MM.1S (cell line): ENCODE measurements at regions not wholly inside any gene's neighbourhood (a gene's known extent, or its start where the extent isn't known, plus 50 kb on each side); places are given as distances from the start of the nearest gene placed in this dataset.

ENCODE experiments used
- EZH2 ChIP-seq: fragments of 300-600 bp; sonication (generic); optimal IDR thresholded peaks from 2 replicates; pipeline ENCODE3; 2017; ENCODE audit warnings: low read depth, mild to moderate bottlenecking, antibody characterized with exemption, low read length, mixed read lengths
- TF ChIP-seq, protein P1 (sequence below): fragments of 300-600 bp; sonication (generic); IDR thresholded peaks from 2 replicates; pipeline ENCODE4 v1.5.1; 2016; ENCODE audit warnings: antibody characterized with exemption, low read length, mixed read lengths

DNA sequence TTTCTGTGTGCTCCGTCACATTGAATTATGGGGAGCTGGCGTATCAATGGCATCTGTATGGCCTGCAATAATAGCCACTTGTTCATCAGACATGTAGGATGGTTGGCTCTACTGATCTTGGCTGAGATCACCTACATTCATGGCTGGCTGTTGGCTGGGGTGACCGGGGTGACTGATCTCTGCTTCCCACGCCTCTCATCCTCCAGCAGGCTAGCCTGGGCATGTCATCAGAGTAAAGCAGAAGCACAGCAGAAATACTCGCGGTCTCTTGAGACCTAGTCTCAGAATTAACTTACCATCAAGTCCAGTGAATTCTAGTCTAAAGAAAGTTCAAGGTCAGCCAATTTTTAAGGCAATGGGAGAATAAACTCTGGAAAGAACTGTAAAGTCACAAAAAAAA lies 257.7 kb upstream of the GLI3 start:
- TF ChIP-seq, protein P1, sequence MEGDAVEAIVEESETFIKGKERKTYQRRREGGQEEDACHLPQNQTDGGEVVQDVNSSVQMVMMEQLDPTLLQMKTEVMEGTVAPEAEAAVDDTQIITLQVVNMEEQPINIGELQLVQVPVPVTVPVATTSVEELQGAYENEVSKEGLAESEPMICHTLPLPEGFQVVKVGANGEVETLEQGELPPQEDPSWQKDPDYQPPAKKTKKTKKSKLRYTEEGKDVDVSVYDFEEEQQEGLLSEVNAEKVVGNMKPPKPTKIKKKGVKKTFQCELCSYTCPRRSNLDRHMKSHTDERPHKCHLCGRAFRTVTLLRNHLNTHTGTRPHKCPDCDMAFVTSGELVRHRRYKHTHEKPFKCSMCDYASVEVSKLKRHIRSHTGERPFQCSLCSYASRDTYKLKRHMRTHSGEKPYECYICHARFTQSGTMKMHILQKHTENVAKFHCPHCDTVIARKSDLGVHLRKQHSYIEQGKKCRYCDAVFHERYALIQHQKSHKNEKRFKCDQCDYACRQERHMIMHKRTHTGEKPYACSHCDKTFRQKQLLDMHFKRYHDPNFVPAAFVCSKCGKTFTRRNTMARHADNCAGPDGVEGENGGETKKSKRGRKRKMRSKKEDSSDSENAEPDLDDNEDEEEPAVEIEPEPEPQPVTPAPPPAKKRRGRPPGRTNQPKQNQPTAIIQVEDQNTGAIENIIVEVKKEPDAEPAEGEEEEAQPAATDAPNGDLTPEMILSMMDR: no peak
- TF ChIP-seq EZH2: no peak
